GM19438 (cell line): ENCODE measurements at regions not wholly inside any gene's neighbourhood (a gene's known extent, or its start where the extent isn't known, plus 50 kb on each side); places are given as distances from the start of the nearest gene placed in this dataset.

Source experiments
- ATAC-seq: cut with Tn5 transposase; IDR thresholded peaks from one replicate; pipeline ENCODE4 v1.9.1; 2021; ENCODE audit warnings: low read depth; ENCODE audit not compliant: unreplicated experiment

DNA sequence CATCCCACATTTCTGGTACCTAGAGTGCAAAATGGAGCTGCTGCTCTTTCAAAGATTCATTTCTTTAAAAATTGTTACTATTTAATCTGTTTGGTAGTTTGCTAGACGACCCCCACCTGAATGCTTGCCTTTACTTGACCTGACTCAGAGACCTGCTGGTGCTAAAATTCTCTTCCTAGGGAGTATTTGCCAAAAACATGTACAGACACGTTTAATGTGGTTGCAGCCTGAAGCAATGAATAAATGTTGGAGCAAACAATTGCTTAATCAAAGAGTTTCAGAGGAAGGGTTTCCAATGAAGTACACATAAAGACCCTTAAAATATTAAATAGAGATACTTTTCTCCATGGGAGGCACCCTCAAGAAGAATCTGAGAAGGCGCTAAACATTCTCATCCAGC, 734.4 kb downstream of the CBLN2 start:
- ATAC-seq = no peak

DNA sequence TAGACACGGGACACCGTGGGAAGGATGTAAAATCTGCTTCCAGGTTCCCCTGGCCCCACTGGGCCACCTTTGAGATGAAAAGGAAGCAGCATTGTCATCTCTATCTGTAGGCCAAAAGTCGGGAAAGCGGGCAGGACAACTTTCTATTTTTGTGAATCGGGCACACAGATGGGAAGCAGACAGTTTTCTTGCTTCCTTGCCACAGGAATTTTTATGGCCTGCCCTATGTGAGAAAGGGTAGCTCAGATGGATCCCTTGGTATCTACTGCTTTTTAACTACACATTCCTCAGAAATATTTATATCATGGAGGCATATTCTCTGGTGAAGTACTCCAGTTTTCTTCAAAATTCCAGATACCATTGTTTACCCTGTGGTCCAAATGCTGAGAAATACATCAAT, 735.5 kb downstream of the CBLN2 start:
- ATAC-seq = no peak

DNA sequence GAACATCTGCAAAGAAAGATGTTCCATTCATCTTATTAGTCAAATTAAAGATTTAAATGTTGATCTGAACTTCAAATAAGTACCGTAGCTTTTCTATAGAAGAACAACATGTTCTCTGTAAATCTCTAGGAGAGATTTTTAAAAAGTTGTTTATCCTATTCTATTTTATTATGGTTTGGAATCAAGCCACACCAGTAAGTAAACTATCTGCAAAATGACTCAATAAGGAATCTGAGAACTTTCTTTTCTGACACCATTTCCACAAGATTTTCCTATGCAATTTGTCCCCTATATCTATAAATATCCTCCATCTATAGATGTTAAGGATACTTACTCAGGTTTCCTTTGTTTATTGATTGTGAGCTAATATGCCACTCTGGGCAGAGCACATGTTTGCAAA, 736.6 kb downstream of the CBLN2 start:
- ATAC-seq = no peak

DNA sequence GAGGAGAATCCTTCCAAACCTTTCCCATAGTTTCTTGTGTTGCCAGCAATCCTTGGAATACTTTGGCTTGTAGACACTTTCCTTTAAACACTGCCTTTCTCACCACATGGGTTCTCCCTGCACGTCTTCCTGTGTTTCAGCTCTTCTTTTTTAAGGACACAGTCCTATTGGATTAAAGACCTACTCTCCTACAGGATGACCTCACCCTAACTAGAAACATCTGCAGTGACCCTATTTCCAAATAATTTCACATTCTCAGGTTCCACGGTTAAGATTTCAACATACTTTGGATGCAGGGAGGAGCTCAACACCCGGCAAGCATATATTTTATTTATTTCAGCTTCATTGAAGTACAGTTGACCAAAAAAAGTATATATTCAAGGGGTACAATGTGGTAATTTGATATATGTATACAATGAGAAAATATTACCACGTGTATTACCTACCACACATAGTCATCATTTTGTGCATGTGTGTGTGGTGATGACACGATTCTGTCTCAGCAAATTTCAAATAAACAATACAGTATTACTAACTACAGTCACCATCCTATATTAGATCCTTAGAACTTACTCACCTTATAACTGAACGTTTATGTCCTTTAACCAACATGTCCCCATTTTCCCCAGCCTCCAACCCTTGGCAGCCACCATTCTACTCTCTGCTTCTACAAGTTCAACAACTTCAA, 745.0 kb downstream of the CBLN2 start:
- ATAC-seq = no peak

DNA sequence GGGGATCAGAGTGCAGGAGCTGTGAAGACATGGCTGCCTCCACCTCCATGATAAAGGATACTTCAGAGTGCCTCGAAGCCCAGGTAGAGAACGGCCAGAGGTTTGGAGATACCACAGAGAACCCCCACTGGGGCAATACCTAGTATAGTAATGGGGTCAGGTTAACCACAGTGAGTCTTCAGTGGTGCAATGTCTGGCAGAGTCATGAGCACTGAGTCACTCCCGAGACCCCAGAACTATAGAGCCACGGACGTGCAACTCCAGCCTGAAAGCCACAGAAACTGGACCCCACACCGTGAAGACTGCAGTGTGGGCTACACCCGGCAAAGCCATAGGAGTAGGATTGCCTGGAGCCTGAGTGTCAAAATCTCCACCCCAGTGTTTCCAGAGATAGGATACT, 746.6 kb downstream of the CBLN2 start:
- ATAC-seq = no peak

DNA sequence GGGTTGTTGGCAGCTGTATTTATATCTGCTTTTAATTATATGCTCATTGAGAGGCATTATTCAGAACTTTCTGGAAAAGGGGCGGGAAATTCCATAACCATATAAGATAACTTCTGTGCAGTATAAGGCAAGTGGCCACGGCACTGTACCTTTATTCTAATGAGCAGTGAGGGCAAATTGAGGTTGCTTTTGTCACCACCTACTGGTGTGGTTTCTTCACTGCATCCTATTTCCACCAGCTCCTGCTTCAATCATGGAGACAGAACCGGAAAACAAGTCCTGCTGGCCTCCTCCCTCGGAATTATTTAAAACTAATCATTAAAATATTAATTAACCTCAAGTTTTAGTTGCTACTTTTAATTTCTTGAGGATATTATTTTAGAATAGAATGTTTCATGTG, 759.4 kb downstream of the CBLN2 start:
- ATAC-seq = no peak

DNA sequence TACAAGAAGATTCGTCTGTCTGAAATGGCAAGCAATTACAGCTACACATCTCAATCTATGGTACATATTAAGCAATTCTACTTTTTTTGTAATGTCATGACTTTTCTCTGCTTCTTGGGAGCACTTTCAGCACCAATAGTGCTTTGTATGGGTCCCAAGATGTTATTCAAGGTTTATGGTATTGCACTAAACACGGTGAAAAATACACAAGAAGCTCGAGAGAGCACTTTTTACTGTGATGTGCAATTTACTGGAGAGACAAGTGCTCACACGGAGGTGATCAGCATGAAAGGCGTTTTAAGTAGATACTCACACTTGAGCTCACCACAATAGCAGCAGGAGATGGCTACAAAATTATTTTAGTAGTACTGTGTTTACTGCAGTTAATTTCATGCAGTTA, 783.6 kb downstream of the CBLN2 start:
- no peak for ATAC-seq

DNA sequence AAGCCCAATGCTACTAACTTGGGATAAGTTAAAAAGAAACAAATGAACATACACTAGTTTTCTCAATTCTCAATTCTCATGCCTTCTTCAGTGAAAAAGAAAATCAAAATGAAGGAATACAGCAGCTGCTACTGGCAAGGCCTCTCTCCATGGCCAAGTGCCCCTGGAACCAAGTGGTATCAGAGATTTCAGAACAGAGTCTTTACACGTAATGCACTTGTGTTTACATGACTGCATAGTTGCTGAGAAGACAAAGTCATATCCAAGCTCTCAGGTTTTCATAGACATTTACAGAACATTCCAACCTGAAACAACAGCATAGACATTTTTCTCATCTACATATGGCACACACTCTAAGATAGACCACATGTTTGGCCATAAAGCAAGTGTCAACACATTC, 789.9 kb downstream of the CBLN2 start:
- no peak for ATAC-seq

DNA sequence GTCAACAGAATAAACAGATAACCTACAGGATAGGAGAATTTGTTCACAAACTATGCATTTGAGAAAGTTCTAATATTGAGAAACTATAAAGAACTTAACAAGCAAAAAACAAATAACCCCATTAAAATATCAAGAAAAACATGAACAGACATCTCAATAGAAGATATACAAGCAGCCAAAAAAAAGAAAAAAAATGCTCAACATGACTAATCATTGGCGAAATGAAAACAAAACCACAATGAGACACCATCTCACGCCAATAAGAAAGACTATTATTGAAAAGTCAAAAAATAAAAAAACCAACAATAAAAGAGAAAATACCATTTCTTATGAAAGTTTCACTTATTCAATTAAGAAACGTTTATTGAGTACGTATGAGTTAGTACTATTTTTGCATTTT, 800.5 kb downstream of the CBLN2 start:
- no peak for ATAC-seq

DNA sequence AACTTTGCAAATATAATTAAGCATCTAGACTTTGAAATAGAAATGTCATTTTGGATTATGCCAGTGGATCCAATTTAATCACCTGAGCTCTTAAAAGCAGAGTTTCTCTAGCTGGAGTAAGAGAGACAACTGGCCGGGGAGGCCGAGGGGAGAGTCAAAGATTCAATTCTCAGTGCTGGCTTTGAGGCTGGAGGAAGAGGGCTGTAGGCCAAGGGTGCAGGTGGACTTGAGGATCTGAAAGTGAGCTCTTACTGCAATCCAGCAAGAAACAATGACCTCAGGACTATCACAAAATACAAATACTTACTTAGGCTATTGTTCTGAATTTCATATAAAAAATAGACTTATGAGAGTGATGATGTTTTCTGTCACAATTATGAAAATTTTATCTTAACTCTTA, 814.5 kb downstream of the CBLN2 start:
- no peak for ATAC-seq

DNA sequence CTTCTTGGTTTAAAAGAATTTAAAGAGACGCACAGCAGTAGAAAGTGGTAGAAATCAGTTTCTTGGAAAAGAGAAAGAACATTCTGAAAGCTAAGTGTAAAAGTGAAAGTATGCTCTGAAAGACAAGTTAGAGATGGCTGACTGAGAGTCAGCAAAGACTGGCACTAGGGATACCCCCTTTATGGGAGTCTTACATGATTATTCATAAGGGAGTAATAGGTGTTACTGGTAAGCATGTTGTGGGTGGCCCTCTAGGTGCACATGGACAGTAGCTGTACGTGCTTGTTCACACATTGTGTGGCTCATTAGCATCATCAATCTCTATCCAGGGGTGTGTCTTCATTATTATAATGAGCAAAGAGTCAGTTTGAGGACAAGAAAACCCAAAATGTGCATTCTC, 816.2 kb downstream of the CBLN2 start:
- no peak for ATAC-seq

DNA sequence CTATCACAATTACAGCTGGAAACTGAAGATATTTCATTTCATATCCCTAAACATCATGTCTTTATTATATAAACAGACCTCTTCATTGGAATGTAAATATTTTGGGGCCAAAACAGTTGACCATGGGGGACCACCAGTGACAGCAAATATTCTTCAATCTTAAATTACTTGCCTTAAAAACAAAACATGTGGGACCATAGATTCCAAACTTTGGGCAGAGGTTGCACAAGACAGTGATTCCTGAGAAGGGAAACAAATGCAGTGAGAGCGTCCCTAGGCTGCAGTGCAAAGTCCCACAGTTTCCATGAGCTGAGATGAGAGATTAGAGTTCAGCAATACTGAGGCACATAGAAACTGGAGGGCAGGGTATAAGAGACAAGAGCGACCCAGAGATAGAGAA, 818.9 kb downstream of the CBLN2 start:
- no peak for ATAC-seq

DNA sequence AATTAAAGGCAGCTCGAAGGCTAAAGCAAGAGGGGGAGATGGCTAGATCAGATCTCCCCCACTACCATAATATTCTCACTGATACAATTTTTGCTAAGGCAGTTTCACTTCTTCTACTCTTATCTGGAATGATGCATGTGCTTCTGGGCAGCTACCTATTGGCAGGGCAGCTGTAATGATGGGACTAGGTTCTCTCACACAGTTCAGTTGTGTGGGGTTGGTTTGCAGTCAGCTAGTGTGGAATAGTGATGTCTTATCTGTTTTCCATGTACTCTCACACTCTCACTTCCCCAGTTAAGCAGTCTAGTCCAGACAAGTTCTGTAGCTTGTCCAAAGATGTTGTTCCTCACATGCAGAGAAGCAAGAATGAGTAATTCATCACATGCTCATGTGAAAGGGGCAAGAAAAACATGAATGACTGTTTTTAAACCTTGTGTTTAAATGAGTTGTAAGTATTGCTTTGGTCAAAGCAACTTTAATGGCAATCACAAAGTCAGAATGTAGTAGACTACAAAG, 836.1 kb downstream of the CBLN2 start:
- ATAC-seq = no peak

DNA sequence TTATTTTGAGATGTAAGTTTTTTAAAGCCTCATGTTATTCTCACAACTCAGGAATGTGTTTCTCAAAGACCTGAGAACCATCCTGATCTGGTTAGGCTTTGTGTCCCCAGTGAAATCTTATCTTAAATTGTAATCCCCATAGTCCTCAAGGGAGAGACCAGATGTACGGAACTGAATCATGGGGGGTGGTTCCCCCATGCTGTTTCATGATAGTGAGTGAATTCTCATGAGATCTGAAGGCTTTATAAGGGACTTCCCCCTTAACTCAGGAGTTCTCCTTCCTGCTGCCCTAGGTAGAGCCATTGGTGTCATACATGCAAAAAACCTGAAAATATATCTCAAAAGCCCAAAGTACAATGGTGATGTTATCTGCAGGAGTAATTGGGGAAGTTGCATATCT, 836.7 kb downstream of the CBLN2 start:
- ATAC-seq = no peak

DNA sequence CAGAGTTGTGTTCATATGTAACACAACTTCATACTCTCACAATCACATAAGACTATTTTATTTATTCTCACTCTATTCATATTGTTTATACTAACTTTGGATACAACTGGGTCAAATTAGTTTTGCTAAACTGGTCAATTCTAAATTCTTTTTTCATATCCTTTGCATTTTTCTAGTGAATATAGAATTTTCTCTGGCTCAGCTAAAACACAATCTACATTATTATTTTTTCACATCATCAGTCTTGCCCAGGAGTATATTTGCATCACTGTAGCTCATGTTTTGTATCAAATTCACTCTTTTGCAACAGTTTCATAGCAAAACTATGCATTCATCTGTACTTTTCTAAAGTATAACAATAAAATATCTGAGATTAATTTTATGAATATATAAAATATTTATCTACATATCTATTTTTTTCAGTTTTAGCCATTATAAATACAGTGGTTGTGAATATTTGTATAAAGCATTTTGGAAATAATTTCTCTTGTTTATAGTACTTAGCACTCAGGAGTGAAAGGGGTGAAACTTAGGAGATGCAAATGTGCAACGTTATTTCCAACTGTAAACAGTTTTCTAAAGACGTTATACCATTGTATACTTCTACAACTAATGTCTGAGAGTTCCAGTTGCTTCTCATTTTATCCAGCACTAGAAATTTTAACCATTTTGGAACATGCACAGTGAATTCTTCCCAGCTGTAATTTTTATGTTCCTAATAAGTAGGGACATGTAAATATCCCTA, 854.6 kb downstream of the CBLN2 start:
- no peak for ATAC-seq

DNA sequence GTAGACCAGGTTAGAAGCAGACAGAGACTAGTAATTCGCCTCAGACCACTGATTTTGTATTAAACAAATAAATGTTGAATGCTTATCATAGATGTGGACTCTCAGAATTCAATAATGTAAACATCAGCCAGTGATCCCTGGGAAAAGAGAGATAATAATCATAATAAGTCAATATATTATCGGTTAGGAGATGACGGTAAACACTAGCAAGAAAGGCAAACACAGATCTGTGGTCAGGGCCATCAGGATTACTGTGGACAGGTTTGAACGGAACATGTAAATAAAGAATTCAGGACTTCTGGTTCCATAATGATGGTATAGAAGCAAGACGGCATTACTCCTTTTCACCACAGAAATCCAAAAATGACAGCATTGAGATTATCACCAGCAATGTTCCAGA, 861.6 kb downstream of the CBLN2 start:
- ATAC-seq = no peak

DNA sequence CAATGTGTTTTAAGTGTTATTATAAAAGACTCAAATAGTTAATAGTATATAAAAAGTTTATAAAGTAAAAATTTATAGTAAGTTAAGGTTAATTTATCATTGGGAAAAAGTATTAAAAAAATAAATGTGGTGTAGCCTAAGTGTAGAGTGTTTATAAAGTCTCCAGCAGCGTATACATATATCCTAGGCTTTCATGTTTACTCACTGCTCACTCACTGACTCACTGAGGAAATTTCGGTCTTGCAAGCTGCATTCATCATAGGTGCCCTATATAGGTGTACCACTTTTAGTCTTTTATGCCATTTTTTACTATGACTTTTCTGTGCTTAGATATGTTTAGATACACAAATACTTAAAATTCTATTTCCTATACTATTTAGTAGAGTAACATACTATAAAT, 866.0 kb downstream of the CBLN2 start:
- ATAC-seq = no peak

DNA sequence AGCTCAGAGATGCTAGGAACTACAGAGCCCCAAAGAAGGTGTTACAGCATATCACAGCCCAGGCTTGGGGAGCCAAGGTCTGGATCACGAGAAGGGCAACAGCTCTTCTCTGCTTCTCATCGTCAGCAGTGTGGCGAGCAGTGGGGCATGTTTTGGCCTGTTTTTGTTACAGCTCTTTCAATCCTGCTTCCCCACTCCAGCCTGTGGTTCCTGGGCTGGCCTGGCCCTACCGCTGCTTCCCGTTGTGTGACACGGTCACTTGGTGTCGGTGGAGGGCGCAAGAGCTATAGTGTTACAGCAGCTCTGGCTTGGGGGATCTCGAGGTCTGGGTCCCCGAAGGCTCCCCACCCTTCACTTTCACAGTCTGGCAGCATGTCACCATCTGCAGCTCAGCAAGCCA, 870.2 kb downstream of the CBLN2 start:
- no peak for ATAC-seq

DNA sequence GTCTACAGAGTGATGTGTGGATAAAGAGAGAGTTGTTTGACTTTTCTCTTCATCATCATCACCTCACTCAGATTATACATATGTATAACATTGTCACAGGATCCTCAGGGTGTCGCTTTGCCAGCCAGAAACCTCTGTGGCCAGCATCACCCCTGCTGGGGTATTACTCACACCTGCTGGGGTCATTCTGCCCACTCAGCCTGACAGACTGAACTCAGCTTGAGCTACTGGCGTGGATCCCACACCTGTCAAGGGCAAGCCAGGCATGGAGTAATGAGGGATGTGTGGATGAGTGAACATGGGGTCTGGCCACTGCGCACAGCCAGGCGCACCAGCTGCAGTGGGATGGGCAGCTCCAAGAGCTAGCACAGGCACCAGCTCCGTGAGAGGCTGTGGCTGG, 870.6 kb downstream of the CBLN2 start:
- no peak for ATAC-seq

DNA sequence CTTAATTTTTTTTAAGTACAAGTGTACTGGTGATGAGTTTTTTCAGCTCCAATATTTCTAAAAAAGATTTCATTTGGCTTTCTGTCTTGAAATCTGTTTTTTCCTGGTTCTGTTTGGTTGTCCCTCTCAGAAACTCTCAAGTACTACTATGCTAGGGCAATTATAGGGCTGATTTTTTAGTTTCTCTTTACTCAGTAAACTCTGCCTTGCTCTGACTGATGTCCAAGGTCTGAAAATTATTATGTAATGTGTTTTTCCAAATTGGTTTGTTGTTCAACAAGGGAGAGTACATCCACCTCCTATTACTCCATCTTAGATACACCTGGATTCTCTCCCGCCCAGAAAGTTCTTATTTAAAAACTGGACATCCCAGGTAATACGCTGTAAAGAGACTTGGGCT, 877.7 kb downstream of the CBLN2 start:
- ATAC-seq = no peak

DNA sequence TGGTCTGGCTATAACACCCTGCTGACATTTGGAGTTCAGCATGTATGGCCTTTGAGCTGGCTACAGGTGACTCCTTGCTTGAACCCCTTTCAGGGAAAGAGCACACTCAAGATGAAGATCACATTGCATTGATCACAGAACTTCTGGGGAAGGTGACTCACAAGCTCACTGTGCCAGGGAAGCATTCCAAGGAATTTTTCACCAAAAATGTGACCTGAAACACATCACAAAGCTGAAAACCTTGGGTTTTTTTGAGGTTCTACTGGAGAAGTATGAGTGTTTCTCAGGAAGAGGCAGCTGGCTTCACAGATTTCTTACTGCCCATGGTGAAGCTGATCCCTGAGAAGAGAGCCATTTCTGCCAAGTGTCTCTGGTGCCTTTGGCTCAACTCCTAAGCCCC, 879.0 kb downstream of the CBLN2 start:
- no peak for ATAC-seq

DNA sequence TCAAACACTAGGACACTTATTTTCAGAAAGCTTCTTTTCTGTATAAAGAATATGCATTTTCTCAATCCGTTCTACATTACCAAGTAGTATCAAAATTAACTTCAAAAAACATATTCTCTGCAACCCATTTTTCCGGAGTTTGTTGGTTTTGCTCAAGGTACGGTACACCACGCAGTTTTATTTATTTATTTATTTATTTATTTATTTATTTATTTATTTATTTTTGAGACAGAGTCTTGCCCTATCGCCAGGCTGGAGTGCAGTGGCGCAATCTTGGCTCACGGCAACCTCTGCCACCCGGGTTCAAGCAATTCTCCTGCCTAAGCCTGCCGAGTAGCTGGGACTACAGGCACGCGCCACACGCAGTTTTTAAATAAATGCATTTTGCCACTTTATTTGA, 900.3 kb downstream of the CBLN2 start:
- ATAC-seq = no peak
